HG03520 (cell line): ENCODE measurements at regions not wholly inside any gene's neighbourhood (a gene's known extent, or its start where the extent isn't known, plus 50 kb on each side); places are given as distances from the start of the nearest gene placed in this dataset.

Experiments
- ATAC-seq: cut with Tn5 transposase; IDR thresholded peaks from one replicate; pipeline ENCODE4 v1.9.1; 2021; ENCODE audit warnings: mild to moderate bottlenecking, moderate library complexity; ENCODE audit not compliant: unreplicated experiment

GRCh38 chr1:234909307-234909810 is 219.3 kb downstream of the TOMM20 start:
- no peak for ATAC-seq

- no peak for ATAC-seq
These were observed 220.1 kb downstream of the TOMM20 start for GRCh38 chr1:234908571-234908970.

- no peak for ATAC-seq
These were observed 220.7 kb downstream of the TOMM20 start for GRCh38 chr1:234907940-234908405.

GRCh38 chr1:234907208-234907939 is 221.3 kb downstream of the TOMM20 start:
- no peak for ATAC-seq

- no peak for ATAC-seq
These were observed 222.0 kb downstream of the TOMM20 start for GRCh38 chr1:234906654-234907053.

GRCh38 chr1:234902774-234903547 is 225.7 kb downstream of the TOMM20 start:
- no peak for ATAC-seq

- no peak for ATAC-seq
These were observed 227.1 kb downstream of the TOMM20 start for GRCh38 chr1:234901491-234902049.

GRCh38 chr1:234900595-234900994 is 228.0 kb downstream of the TOMM20 start:
- ATAC-seq = no peak

- no peak for ATAC-seq
These were observed 228.9 kb downstream of the TOMM20 start for GRCh38 chr1:234899730-234900072.

GRCh38 chr1:234899041-234899729 is 229.5 kb downstream of the TOMM20 start:
- ATAC-seq = no peak

- ATAC-seq = no peak
These were observed 230.1 kb downstream of the TOMM20 start for GRCh38 chr1:234898455-234899033.

- ATAC-seq = no peak
These were observed 230.7 kb downstream of the TOMM20 start for GRCh38 chr1:234897754-234898454.

- ATAC-seq = no peak
These were observed 231.3 kb downstream of the TOMM20 start for GRCh38 chr1:234897390-234897749.

GRCh38 chr1:234896477-234897389 is 231.9 kb downstream of the TOMM20 start:
- no peak for ATAC-seq

GRCh38 chr1:234893725-234894630 is 234.7 kb downstream of the TOMM20 start:
- no peak for ATAC-seq

- ATAC-seq = no peak
These were observed 235.3 kb downstream of the TOMM20 start for GRCh38 chr1:234893359-234893724.

GRCh38 chr1:234892642-234893041 is 236.0 kb downstream of the TOMM20 start:
- no peak for ATAC-seq

GRCh38 chr1:234891427-234891826 is 237.2 kb downstream of the TOMM20 start:
- ATAC-seq = no peak
